ENCODE measurements at regions not wholly inside any gene's neighbourhood (a gene's known extent, or its start where the extent isn't known, plus 50 kb on each side); places are given as distances from the start of the nearest gene placed in this dataset.

DNA sequence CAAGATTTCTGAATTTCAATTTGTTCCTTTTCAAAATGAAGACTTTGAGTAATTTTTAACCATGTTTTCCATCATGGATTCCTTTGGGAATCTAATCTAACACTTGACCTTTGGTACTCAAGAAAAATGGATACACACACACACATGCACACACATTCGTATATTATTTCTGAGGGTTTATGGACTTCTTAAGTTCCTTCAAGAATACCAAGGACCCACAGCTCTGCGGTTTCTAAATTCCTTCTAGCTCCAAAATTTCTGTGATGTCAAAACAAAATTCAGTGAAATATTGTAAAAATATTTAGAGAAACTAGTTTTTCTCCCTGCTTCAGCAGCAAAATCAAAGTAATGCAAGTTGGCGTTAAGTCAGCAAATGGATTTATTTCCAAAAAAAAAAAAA is 98.3 kb upstream of the FAM13C start:
- Histone ChIP-seq H3K4me3 (ENCODE audit: low read length in 3 of 3) (no peak overlapping the region), H3K27me3 (ENCODE audit: control insufficient read depth, insufficient read depth, low read length) (no peaks in the 10 kb centered on the region), H3K4me1 (ENCODE audit: control insufficient read depth in 2 of 3, insufficient read depth in 2 of 3, low read depth in 1 of 3, low read length in 3 of 3) (no peaks in the 10 kb centered on the region), H3K36me3 (ENCODE audit: control insufficient read depth in 2 of 3, insufficient read depth in 3 of 3, low read length in 3 of 3) (no peaks in the 10 kb centered on the region), H3K27ac (ENCODE audit: low read depth in 2 of 2, low read length in 2 of 2) (no peak overlapping the region), H3K9me3 (ENCODE audit: control insufficient read depth in 2 of 3, insufficient read depth in 1 of 3, low read length in 3 of 3) (no peaks in the 10 kb centered on the region), H3K9ac (ENCODE audit: low read length in 3 of 3) (no peak overlapping the region)
- TF ChIP-seq, protein P1, sequence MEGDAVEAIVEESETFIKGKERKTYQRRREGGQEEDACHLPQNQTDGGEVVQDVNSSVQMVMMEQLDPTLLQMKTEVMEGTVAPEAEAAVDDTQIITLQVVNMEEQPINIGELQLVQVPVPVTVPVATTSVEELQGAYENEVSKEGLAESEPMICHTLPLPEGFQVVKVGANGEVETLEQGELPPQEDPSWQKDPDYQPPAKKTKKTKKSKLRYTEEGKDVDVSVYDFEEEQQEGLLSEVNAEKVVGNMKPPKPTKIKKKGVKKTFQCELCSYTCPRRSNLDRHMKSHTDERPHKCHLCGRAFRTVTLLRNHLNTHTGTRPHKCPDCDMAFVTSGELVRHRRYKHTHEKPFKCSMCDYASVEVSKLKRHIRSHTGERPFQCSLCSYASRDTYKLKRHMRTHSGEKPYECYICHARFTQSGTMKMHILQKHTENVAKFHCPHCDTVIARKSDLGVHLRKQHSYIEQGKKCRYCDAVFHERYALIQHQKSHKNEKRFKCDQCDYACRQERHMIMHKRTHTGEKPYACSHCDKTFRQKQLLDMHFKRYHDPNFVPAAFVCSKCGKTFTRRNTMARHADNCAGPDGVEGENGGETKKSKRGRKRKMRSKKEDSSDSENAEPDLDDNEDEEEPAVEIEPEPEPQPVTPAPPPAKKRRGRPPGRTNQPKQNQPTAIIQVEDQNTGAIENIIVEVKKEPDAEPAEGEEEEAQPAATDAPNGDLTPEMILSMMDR (IDR thresholded peaks at IDR 0.05; ENCODE audit: borderline replicate concordance, extremely low read depth, insufficient read depth): no peak
- FAIRE-seq (no peak), DNase-seq (no peak)
- intact Hi-C loops (cut with DNase I): no loop called here

DNA sequence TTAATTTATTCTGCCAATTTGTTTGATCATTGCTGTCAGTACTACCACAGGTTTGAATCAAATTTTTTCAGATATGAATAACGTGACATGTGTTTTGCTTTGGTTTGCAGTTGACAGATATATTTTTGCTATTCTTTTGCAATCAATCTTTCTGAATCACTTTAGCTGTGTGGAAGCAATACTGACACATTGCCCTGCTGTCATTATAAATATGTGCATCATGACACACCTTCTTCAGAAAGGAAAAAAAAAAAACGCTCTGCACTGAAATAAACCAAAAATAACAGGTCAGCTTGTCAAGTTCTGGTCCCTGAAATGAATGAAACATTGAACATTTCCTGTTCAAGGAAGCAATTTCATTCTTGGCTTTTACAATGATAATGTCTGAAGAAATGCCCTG is 93.8 kb upstream of the FAM13C start:
- TF ChIP-seq, protein P1 (IDR thresholded peaks at IDR 0.05; ENCODE audit: borderline replicate concordance, extremely low read depth, insufficient read depth): no peak
- intact Hi-C loops (cut with DNase I): no loop called here
- no peak for FAIRE-seq

DNA sequence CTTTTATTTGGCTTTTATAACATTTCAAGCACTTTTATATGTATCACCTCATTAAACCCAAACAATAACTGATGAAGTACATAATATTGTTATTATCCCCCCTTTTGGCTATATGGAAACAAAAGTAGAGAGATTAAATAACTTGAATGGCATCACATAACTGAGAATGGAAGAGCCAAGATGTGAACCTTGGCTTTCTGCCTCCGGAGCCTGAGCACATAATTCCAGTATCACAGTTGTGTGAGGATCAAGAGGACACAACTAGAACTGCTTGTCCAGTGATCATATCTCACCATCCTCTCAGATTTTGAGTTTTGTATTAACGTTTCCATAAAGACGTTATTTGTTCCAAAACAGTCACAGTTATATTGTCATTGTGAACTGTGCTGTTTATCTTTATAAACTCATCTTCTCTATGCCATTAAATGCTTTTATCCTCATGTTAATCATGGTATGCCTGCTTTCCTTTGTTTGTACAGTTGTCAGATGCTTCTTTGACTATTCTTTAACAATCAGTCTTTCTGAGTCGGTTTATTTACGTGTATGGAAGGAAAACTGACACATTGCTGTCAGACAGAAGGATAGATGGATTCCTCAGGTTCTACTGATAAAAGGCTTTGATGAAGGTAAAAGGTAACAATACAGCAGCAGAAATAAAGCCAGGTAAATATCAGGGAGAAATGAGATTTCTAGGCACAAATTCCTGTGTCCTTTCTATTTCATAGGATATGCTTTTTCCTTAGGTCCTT is 92.0 kb upstream of the FAM13C start:
- intact Hi-C loops (cut with DNase I): no loop called here
- H3K27ac ChIP-seq (ENCODE audit: low read depth in 2 of 2, low read length in 2 of 2): no peak overlapping the region
- H3K9me3 ChIP-seq (ENCODE audit: control insufficient read depth in 2 of 3, insufficient read depth in 1 of 3, low read length in 3 of 3): no peaks in the 10 kb centered on the region
- FAIRE-seq: no peak
- H3K27me3 ChIP-seq (ENCODE audit: control insufficient read depth, insufficient read depth, low read length): no peaks in the 10 kb centered on the region
- no peaks in the 10 kb centered on the region for H3K4me1 ChIP-seq (ENCODE audit: control insufficient read depth in 2 of 3, insufficient read depth in 2 of 3, low read depth in 1 of 3, low read length in 3 of 3)
- no peak overlapping the region for H3K4me3 ChIP-seq (ENCODE audit: low read length in 3 of 3)
- TF ChIP-seq, protein P1 (IDR thresholded peaks at IDR 0.05; ENCODE audit: borderline replicate concordance, extremely low read depth, insufficient read depth): no peak
- no peak for DNase-seq
- H3K9ac ChIP-seq (ENCODE audit: low read length in 3 of 3): no peak overlapping the region
- no peaks in the 10 kb centered on the region for H3K36me3 ChIP-seq (ENCODE audit: control insufficient read depth in 2 of 3, insufficient read depth in 3 of 3, low read length in 3 of 3)

More for the DNA sequence above, 93.8 kb upstream of the FAM13C start:
- H3K4me3 ChIP-seq (ENCODE audit: low read length in 3 of 3): no peak overlapping the region
- H3K4me1 ChIP-seq (ENCODE audit: control insufficient read depth in 2 of 3, insufficient read depth in 2 of 3, low read depth in 1 of 3, low read length in 3 of 3): no peaks in the 10 kb centered on the region
- H3K9me3 ChIP-seq (ENCODE audit: control insufficient read depth in 2 of 3, insufficient read depth in 1 of 3, low read length in 3 of 3): no peaks in the 10 kb centered on the region
- no peaks in the 10 kb centered on the region for H3K27me3 ChIP-seq (ENCODE audit: control insufficient read depth, insufficient read depth, low read length)
- H3K27ac ChIP-seq (ENCODE audit: low read depth in 2 of 2, low read length in 2 of 2): no peak overlapping the region
- H3K36me3 ChIP-seq (ENCODE audit: control insufficient read depth in 2 of 3, insufficient read depth in 3 of 3, low read length in 3 of 3): no peaks in the 10 kb centered on the region
- H3K9ac ChIP-seq (ENCODE audit: low read length in 3 of 3): no peak overlapping the region
- DNase-seq: no peak

DNA sequence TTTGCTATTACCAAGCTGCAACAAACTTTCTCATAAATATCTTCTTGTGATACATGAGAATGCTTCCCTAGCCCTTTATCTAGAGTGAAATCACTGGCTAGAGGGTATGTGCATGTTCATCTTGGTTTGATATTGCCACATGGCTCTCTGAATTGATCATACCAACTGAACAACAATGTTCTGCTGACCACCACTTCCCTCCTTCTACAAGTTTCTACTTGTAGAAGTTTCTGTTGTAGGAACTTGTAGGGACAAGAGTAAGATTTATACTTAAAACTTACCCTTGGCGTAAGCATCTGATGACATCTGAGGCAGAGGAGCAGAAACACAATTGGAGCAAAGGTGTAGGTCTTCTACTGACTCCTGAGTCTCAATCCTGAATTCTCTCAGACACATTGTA is 86.3 kb upstream of the FAM13C start:
- Histone ChIP-seq H3K9me3 (ENCODE audit: control insufficient read depth in 2 of 3, insufficient read depth in 1 of 3, low read length in 3 of 3) (no peaks in the 10 kb centered on the region), H3K27me3 (ENCODE audit: control insufficient read depth, insufficient read depth, low read length) (no peaks in the 10 kb centered on the region), H3K27ac (ENCODE audit: low read depth in 2 of 2, low read length in 2 of 2) (no peak overlapping the region), H3K9ac (ENCODE audit: low read length in 3 of 3) (no peak overlapping the region), H3K4me1 (ENCODE audit: control insufficient read depth in 2 of 3, insufficient read depth in 2 of 3, low read depth in 1 of 3, low read length in 3 of 3) (no peaks in the 10 kb centered on the region), H3K36me3 (ENCODE audit: control insufficient read depth in 2 of 3, insufficient read depth in 3 of 3, low read length in 3 of 3) (no peaks in the 10 kb centered on the region), H3K4me3 (ENCODE audit: low read length in 3 of 3) (no peak overlapping the region)
- TF ChIP-seq, protein P1 (IDR thresholded peaks at IDR 0.05; ENCODE audit: borderline replicate concordance, extremely low read depth, insufficient read depth): no peak
- intact Hi-C loops (cut with DNase I): no loop called here
- DNase-seq: no peak
- FAIRE-seq: no peak
